Upper lobe of left lung (tissue), 6 donors: ENCODE measurements at regions not wholly inside any gene's neighbourhood (a gene's known extent, or its start where the extent isn't known, plus 50 kb on each side); places are given as distances from the start of the nearest gene placed in this dataset.

Experiments
- ATAC-seq, 2 donors: fragments of 200-7000 bp; cut with Tn5 transposase; one replicate each; pipeline ENCODE4 v1.9.1; 2022; ENCODE audit warnings: mild to moderate bottlenecking in 2 of 2, moderate library complexity in 2 of 2; ENCODE audit not compliant: low FRiP score in 2 of 2
- DNase-seq, 2 donors: peaks; one replicate each; pipeline ENCODE4 v3.0.0-alpha.2; 2019 to 2020
- H3K27ac ChIP-seq, 4 donors: fragments of 200-600 bp; sonication (generic); one replicate each; pipeline ENCODE4 v1.5.1; 2016 to 2019
- H3K27me3 ChIP-seq, 4 donors: fragments of 200-600 bp; sonication (generic); one replicate each; pipeline ENCODE4 v1.5.1; 2017 to 2019
- H3K36me3 ChIP-seq, 4 donors: fragments of 200-600 bp; sonication (generic); one replicate each; pipeline ENCODE4 v1.5.1; 2016 to 2019
- H3K4me1 ChIP-seq, 4 donors: fragments of 200-600 bp; sonication (generic); one replicate each; pipeline ENCODE4 v1.5.1; 2018 to 2019
- H3K4me3 ChIP-seq, 4 donors: fragments of 200-600 bp; sonication (generic); one replicate each; pipeline ENCODE4 v1.5.1; 2017 to 2019; ENCODE audit warnings: mild to moderate bottlenecking in 2 of 4, moderate library complexity in 1 of 4
- H3K9me3 ChIP-seq, 4 donors: fragments of 200-600 bp; sonication (generic); one replicate each; pipeline ENCODE4 v1.5.1; 2018 to 2019
- EP300 ChIP-seq, 4 donors: sonication (generic); formaldehyde crosslinking; IDR thresholded peaks; one replicate each; pipeline ENCODE4 v1.5.1; 2017; ENCODE audit warnings: antibody characterized with exemption in 4 of 4, control low read depth in 2 of 4
- POLR2A ChIP-seq, 4 donors: fragments of 450-650 bp; IDR thresholded peaks; one replicate each; pipeline ENCODE4 v1.5.1; 2016 to 2017; ENCODE audit warnings: antibody characterized with exemption in 4 of 4, mild to moderate bottlenecking in 2 of 4
- POLR2AphosphoS5 ChIP-seq, 2 donors: sonication (generic); formaldehyde crosslinking; IDR thresholded peaks; one replicate each; pipeline ENCODE4 v1.5.1; 2017; ENCODE audit warnings: antibody characterized with exemption in 2 of 2
- WGBS, 2 donors: methylation state at CpG; one replicate each; pipeline ENCODE4 v1.1.5; 2017 to 2018; 5-methylcytosine and 5-hydroxymethylcytosine counted together
- TF ChIP-seq, protein P1 (sequence below), 6 experiments: fragments of 450-650 bp in 4 of 6; fragments of 200-600 bp in 2 of 6; sonication (generic) in 2 of 6; IDR thresholded peaks; one replicate each; pipeline ENCODE4 v1.5.1; 2016 to 2019; ENCODE audit warnings: antibody characterized with exemption in 6 of 6
- donor health status: DM: no; HTN: no; CAD: no; lungs with moderate emphysema.
- donor health status: DM: no; HTN: yes; CAD: no; lungs with severe emphysema.

DNA sequence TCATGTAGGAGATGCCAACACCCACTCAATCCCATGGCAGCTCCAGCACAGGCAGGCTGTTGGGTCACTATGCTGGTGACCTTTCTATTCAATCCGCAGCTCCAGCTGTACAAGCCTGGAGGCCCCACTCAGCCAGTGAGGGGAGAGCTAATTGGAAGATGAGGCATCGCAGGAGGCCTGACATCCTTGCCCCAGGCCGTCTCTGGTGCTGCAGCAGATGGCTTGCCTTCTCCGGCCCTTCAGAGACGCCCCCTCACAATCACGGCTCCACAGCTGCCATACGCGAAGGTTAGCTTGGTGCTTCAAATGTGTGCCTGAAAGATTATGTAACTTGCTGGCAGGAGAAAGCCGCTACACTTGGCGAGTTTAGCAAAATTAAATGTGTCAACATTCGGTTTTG is 104.2 kb upstream of the CLSTN2 start:
- H3K4me3 ChIP-seq, result no peak overlapping the region
- H3K27ac ChIP-seq, result no peak overlapping the region
- H3K9me3 ChIP-seq, result no peaks in the 10 kb centered on the region
- DNase-seq (peak; percentile 32 to 34), ATAC-seq (peak in 1 of 2 donors; percentile 30)
- no peaks in the 10 kb centered on the region for H3K27me3 ChIP-seq
- WGBS, 2 donors, result 44 to 66% methylated on average over 10 to 11 of the region's 11 CpGs
- TF ChIP-seq POLR2A (IDR thresholded peaks at IDR 0.05) (no peak), EP300 (IDR thresholded peaks at IDR 0.05) (no peak), POLR2AphosphoS5 (IDR thresholded peaks at IDR 0.05) (peak in 1 of 2 donors; percentile 56)
- TF ChIP-seq, protein P1, sequence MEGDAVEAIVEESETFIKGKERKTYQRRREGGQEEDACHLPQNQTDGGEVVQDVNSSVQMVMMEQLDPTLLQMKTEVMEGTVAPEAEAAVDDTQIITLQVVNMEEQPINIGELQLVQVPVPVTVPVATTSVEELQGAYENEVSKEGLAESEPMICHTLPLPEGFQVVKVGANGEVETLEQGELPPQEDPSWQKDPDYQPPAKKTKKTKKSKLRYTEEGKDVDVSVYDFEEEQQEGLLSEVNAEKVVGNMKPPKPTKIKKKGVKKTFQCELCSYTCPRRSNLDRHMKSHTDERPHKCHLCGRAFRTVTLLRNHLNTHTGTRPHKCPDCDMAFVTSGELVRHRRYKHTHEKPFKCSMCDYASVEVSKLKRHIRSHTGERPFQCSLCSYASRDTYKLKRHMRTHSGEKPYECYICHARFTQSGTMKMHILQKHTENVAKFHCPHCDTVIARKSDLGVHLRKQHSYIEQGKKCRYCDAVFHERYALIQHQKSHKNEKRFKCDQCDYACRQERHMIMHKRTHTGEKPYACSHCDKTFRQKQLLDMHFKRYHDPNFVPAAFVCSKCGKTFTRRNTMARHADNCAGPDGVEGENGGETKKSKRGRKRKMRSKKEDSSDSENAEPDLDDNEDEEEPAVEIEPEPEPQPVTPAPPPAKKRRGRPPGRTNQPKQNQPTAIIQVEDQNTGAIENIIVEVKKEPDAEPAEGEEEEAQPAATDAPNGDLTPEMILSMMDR (IDR thresholded peaks at IDR 0.05), result no peak
- H3K4me1 ChIP-seq, result no peaks in the 10 kb centered on the region
- H3K36me3 ChIP-seq, result no peaks in the 10 kb centered on the region

DNA sequence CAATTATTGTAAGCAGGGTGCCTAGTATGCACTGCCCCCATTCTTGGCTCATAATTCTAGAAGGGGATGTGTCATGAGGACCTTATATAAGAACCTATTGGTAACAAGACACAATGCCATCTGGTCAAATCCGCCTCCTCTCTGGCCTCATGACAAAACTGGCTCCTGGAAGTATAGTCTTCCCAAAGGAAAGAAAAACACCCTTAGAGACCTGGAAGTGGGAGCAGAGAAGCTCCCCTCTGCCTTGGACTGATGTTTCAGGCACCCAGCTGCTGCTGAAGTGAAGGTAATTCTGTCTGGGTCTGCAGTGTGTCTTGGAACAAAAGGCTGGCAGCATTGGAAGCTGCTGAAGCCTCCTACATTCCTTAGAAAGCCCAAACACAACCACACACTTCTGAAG is 107.2 kb upstream of the CLSTN2 start:
- no peaks in the 10 kb centered on the region for H3K4me1 ChIP-seq
- H3K9me3 ChIP-seq, result no peaks in the 10 kb centered on the region
- H3K36me3 ChIP-seq, result no peaks in the 10 kb centered on the region
- H3K27ac ChIP-seq, result no peak overlapping the region
- H3K4me3 ChIP-seq, result no peak overlapping the region
- DNase-seq (no peak), ATAC-seq (no peak)
- H3K27me3 ChIP-seq, result no peaks in the 10 kb centered on the region
- 79 to 100% methylated on average over 1 of the region's 1 CpG for WGBS, 2 donors
- TF ChIP-seq, protein P1 (IDR thresholded peaks at IDR 0.05), result no peak
- TF ChIP-seq EP300 (IDR thresholded peaks at IDR 0.05) (no peak), POLR2A (IDR thresholded peaks at IDR 0.05) (no peak), POLR2AphosphoS5 (IDR thresholded peaks at IDR 0.05) (no peak)

DNA sequence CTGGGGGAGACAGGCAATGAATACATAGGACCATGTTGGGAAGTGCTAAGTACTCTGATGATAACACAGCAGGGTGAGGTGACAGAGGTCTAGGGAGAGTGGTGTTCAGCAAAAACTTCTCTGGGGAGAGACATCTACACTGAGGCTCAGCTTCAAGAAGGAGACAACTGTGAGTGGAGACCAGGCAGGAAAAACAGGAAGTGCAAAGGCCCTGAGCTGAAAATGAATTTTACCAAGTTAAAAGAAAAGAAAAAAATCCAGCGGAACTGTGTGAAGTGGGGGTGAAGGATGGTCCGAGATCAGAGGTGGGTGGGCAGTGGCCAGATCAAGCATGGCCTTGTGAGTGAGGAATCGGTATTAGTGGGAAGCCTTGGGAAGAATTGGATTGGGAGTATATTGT is 110.1 kb upstream of the CLSTN2 start:
- Histone ChIP-seq H3K27me3 (no peaks in the 10 kb centered on the region), H3K36me3 (no peaks in the 10 kb centered on the region), H3K4me1 (no peaks in the 10 kb centered on the region), H3K4me3 (no peak overlapping the region), H3K9me3 (no peaks in the 10 kb centered on the region), H3K27ac (no peak overlapping the region)
- DNase-seq (no peak), ATAC-seq (no peak)
- TF ChIP-seq POLR2AphosphoS5 (IDR thresholded peaks at IDR 0.05) (no peak), POLR2A (IDR thresholded peaks at IDR 0.05) (no peak), EP300 (IDR thresholded peaks at IDR 0.05) (no peak)
- TF ChIP-seq, protein P1 (IDR thresholded peaks at IDR 0.05), result no peak
- WGBS, 2 donors, result 81 to 95% methylated on average over 3 of the region's 3 CpGs

DNA sequence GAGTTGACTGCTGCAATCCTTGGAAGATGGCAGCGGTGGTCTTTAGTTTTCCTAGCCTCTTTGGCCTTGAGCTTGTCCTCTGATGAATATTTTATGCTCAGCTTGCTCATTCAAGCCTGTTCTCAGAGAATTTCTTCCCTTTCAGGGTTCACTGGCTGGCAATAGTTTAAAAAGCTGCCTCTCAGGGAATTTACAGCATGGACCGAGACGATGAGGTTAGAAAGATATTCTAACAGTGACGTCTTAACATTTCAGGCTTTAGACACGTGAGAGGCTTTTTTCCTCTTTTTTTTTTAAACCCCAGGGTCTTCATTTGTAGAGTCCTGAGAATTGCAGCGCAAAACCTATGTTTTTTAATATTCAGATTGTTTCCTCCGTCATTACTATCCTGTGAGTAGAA is 120.3 kb upstream of the CLSTN2 start:
- peaks cover 0 to 5% (median 0%) of the 10 kb centered on the region in 4 donors for H3K4me1 ChIP-seq
- 83 to 88% methylated on average over 7 of the region's 7 CpGs for WGBS, 2 donors
- DNase-seq (no peak), ATAC-seq (no peak)
- no peaks in the 10 kb centered on the region for H3K9me3 ChIP-seq
- TF ChIP-seq, protein P1 (IDR thresholded peaks at IDR 0.05), result no peak
- TF ChIP-seq EP300 (IDR thresholded peaks at IDR 0.05) (no peak), POLR2A (IDR thresholded peaks at IDR 0.05) (no peak), POLR2AphosphoS5 (IDR thresholded peaks at IDR 0.05) (no peak)
- no peaks in the 10 kb centered on the region for H3K27me3 ChIP-seq
- H3K36me3 ChIP-seq, result no peaks in the 10 kb centered on the region
- H3K4me3 ChIP-seq, result no peak overlapping the region
- no peak overlapping the region for H3K27ac ChIP-seq

DNA sequence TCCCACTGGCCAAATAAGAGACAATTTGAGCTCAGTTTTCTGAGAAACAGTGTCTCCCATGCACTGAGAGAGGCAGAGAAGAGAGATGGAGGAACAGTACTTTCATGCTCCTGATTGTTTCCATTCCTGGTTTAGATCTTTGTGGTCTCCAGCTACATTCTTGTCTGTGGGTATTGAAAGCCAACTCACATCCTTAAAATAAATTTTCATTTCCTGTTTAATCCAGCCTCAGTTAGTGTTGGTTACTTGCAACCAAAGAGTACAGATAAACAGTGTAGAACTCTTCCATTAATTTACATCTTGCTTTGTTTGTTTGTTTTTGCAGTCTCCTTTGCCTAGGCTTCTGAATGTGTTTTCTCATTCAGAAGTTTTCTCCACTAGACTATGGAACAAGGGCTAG is 123.7 kb upstream of the CLSTN2 start:
- DNase-seq (no peak), ATAC-seq (no peak)
- no peak overlapping the region for H3K27ac ChIP-seq
- H3K4me3 ChIP-seq, result no peak overlapping the region
- H3K4me1 ChIP-seq, result peaks cover 0 to 5% (median 0%) of the 10 kb centered on the region in 4 donors
- H3K27me3 ChIP-seq, result no peaks in the 10 kb centered on the region
- TF ChIP-seq POLR2AphosphoS5 (IDR thresholded peaks at IDR 0.05), result no peak
- TF ChIP-seq, protein P1 (IDR thresholded peaks at IDR 0.05), result no peak
- no peak for TF ChIP-seq POLR2A (IDR thresholded peaks at IDR 0.05)
- TF ChIP-seq EP300 (IDR thresholded peaks at IDR 0.05), result no peak
- no peaks in the 10 kb centered on the region for H3K9me3 ChIP-seq
- no peaks in the 10 kb centered on the region for H3K36me3 ChIP-seq
